MCF 10A (cell line): ENCODE measurements at regions not wholly inside any gene's neighbourhood (a gene's known extent, or its start where the extent isn't known, plus 50 kb on each side); places are given as distances from the start of the nearest gene placed in this dataset.

ENCODE experiments used
- BruUV-seq: library from RNA; stranded (reverse); fragments of 400-500 nt; replicated peaks from 2 replicates; lab custom pipeline; 2021; lab: Mats Ljungman, UMichigan
- CTCF ChIA-PET: fragments of 300-600 bp; sonication (Branson Sonifier 250); formaldehyde crosslinking; extraction: SDS; loops from one replicate; lab custom pipeline; 2021; ENCODE audit warnings: antibody characterized with exemption, inconsistent platforms; lab: Yijun Ruan, JAX
- POLR2A ChIA-PET: fragments of 300-600, 350-650 bp; sonication (Branson Sonifier 250); formaldehyde crosslinking; extraction: SDS; loops from one replicate; lab custom pipeline; 2020; ENCODE audit warnings: antibody characterized with exemption, inconsistent platforms; lab: Yijun Ruan, JAX
- DNase-seq: peaks from one replicate; pipeline ENCODE4 v3.0.0-alpha.2; 2018; ENCODE audit not compliant: unreplicated experiment
- H3K27ac Mint-ChIP-seq: one replicate; pipeline ENCODE4 v1.8.0; 2022; ENCODE audit warnings: mild to moderate bottlenecking, low read depth, mixed read lengths; ENCODE audit not compliant: unreplicated experiment
- H3K27me3 Mint-ChIP-seq: one replicate; pipeline ENCODE4 v1.8.0; 2022; ENCODE audit warnings: mixed read lengths; ENCODE audit not compliant: insufficient read depth, unreplicated experiment
- H3K36me3 Mint-ChIP-seq: one replicate; pipeline ENCODE4 v1.8.0; 2022; ENCODE audit warnings: mild to moderate bottlenecking, moderate library complexity, mixed read lengths; ENCODE audit not compliant: insufficient read depth, unreplicated experiment
- H3K4me1 Mint-ChIP-seq: one replicate; pipeline ENCODE4 v1.8.0; 2022; ENCODE audit warnings: mixed read lengths; ENCODE audit not compliant: insufficient read depth, unreplicated experiment
- H3K4me3 Mint-ChIP-seq: one replicate; pipeline ENCODE4 v1.8.0; 2022; ENCODE audit warnings: mild to moderate bottlenecking, moderate library complexity, mixed read lengths; ENCODE audit not compliant: unreplicated experiment
- H3K9me3 Mint-ChIP-seq: one replicate; pipeline ENCODE4 v1.8.0; 2022; ENCODE audit warnings: mixed read lengths; ENCODE audit not compliant: unreplicated experiment
- CTCF ChIP-seq: fragments of 200-600 bp; IDR thresholded peaks from one replicate; pipeline ENCODE4 v1.8.0; 2022; ENCODE audit warnings: antibody characterized with exemption, mild to moderate bottlenecking; ENCODE audit not compliant: unreplicated experiment
- intact Hi-C: fragments of 100-400 bp; cut with micrococcal nuclease; formaldehyde crosslinking; loops from 2 replicates; pipeline ENCODE4 v1.14.1; 2022

- ChIA-PET POLR2A (interaction anchor here (0.8 to 1.3 kb wide), 2 partner anchors 17 to 20 kb away, joined by 3 to 7 read pairs; no protein-coding TSS in a partner anchor), CTCF (no interaction called here)
- H3K4me1 Mint-ChIP-seq, result no peaks in the 10 kb centered on the region
- H3K9me3 Mint-ChIP-seq, result no peaks in the 10 kb centered on the region
- H3K4me3 Mint-ChIP-seq, result no peak overlapping the region
- no peaks in the 10 kb centered on the region for H3K36me3 Mint-ChIP-seq
- TF ChIP-seq CTCF, result no peak
- no peak for DNase-seq
- intact Hi-C loops, result no loop called here
- no peaks in the 10 kb centered on the region for H3K27me3 Mint-ChIP-seq
- no TSS peak for BruUV-seq
- no peak overlapping the region for H3K27ac Mint-ChIP-seq
Observed at GRCh38 chr1:208825300-208825699, 581.1 kb upstream of the PLXNA2 start.

GRCh38 chr1:208829595-208829994 lies 585.4 kb upstream of the PLXNA2 start:
- CTCF ChIA-PET, result interaction anchor here (0.7 kb wide), 2 partner anchors 59 to 419 kb away, joined by 3 read pairs; no protein-coding TSS in a partner anchor
- H3K9me3 Mint-ChIP-seq, result no peaks in the 10 kb centered on the region
- H3K27ac Mint-ChIP-seq, result no peak overlapping the region
- no peaks in the 10 kb centered on the region for H3K36me3 Mint-ChIP-seq
- DNase-seq, result no peak
- no peaks in the 10 kb centered on the region for H3K27me3 Mint-ChIP-seq
- H3K4me1 Mint-ChIP-seq, result no peaks in the 10 kb centered on the region
- POLR2A ChIA-PET, result interaction anchor here (0.7 to 2.5 kb wide), 2 partner anchors 21 to 131 kb away, joined by 3 to 10 read pairs; no protein-coding TSS in a partner anchor
- H3K4me3 Mint-ChIP-seq, result no peak overlapping the region
- intact Hi-C loops, result no loop called here
- BruUV-seq, result no TSS peak
- no peak for TF ChIP-seq CTCF

- intact Hi-C loops, result no loop called here
- no peaks in the 10 kb centered on the region for H3K27me3 Mint-ChIP-seq
- no peaks in the 10 kb centered on the region for H3K36me3 Mint-ChIP-seq
- ChIA-PET CTCF (interaction anchor here (0.6 kb wide), 1 partner anchor 155 kb away, joined by 3 read pairs; no protein-coding TSS in a partner anchor), POLR2A (no interaction called here)
- H3K9me3 Mint-ChIP-seq, result no peaks in the 10 kb centered on the region
- no peak overlapping the region for H3K4me3 Mint-ChIP-seq
- H3K4me1 Mint-ChIP-seq, result no peaks in the 10 kb centered on the region
- no TSS peak for BruUV-seq
- TF ChIP-seq CTCF, result no peak
- H3K27ac Mint-ChIP-seq, result no peak overlapping the region
- no peak for DNase-seq
Observed at GRCh38 chr1:208834381-208835096, 590.4 kb upstream of the PLXNA2 start.

GRCh38 chr1:208835097-208835463 lies 590.9 kb upstream of the PLXNA2 start:
- DNase-seq, result no peak
- no TSS peak for BruUV-seq
- Mint-ChIP-seq H3K4me3 (no peak overlapping the region), H3K9me3 (no peaks in the 10 kb centered on the region), H3K36me3 (no peaks in the 10 kb centered on the region), H3K4me1 (no peaks in the 10 kb centered on the region), H3K27ac (no peak overlapping the region), H3K27me3 (no peaks in the 10 kb centered on the region)
- intact Hi-C loops, result no loop called here
- ChIA-PET CTCF (interaction anchor here (1.2 kb wide), 1 partner anchor 194 kb away, joined by 3 read pairs; no protein-coding TSS in a partner anchor), POLR2A (interaction anchor here (0.6 kb wide), 1 partner anchor 183 kb away, joined by 3 read pairs; no protein-coding TSS in a partner anchor)
- TF ChIP-seq CTCF, result no peak
